LHCN-M2 (cell line): ENCODE measurements at regions not wholly inside any gene's neighbourhood (a gene's known extent, or its start where the extent isn't known, plus 50 kb on each side); places are given as distances from the start of the nearest gene placed in this dataset.
"Not testable (repeated sequence)": the region's sequence is repeated elsewhere in the genome, so short reads cannot be mapped to it uniquely, and the experiment has no call there.

Source experiments
- DNase-seq: peaks from one replicate; pipeline ENCODE4 v3.0.0-alpha.2; 2012; ENCODE audit warnings: low read depth

DNA sequence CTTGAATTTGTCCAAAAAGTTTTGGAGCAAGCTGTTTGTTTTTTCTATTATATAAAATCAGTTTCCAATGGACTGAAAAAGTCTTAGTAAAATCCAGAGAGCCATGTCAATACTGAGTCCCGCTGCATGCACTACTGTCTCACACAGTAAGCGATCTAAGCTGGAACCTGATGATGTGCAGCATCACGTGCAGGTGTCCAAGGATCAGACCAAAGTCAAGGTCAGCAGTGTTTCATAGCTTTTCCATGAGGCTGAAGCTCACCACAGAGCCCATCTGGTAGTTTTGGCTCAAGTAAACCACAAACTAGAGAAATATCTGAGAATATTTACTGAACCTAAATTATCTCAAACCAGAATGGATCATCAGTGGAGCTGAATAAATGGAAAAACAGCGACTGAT, 784.0 kb upstream of the SEMA6D start:
- DNase-seq, result no peak

DNA sequence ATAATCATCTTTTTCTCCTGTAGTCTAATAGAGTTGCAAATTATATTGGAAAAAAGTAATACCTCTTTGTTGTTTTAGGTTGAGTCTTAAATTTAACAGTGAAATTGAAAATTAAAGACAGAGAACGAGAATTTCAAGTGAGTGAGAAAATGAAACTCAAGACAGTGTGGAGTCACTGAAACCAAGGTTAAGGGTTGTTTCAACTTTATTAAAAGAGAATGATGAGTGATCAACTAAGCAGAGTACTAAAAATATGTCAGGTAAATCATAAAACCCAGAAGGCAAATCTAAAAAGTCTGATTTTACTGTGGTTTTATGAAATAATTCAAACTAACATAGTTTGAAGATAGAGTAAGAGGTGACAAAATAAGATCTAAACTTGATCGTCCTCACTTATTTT, 782.5 kb upstream of the SEMA6D start:
- no peak for DNase-seq

DNA sequence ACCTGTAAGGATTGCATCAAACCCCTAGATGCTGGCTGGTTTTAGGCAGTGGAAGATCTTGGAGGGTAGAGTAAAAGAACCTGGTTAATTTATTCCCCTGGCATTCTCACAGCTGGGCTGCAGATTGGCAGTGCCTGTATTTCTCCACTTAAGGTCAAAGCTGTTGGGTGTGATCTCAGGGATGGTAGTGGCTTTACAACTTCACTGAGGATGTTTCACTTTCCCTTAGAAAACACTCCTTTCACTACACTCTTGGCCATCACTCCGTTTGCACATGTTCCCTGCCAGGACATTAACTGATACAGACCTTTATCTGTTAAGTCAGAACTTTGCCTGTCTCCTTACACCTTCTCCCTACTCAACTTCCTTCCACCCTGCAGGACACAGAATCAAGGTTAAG, 779.1 kb upstream of the SEMA6D start:
- no peak for DNase-seq

DNA sequence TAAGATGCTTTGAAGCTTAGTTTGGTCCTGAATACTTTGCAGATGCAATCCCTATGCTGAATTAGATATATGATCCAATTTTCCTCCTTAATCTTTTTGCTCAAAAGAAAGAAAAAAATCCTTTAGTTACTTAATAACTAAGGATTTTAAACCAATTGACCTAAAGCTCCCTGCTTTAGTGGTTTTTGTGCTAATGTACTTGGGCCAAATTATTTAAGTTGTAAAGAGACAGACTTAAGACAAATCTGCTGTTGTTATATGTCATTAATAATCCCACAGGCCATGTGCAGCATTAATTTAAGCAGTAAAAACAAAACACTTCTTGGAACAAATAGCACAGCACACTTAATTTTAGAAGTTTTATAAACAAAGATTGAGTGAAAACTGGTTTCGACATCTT, 776.1 kb upstream of the SEMA6D start:
- DNase-seq, result no peak

DNA sequence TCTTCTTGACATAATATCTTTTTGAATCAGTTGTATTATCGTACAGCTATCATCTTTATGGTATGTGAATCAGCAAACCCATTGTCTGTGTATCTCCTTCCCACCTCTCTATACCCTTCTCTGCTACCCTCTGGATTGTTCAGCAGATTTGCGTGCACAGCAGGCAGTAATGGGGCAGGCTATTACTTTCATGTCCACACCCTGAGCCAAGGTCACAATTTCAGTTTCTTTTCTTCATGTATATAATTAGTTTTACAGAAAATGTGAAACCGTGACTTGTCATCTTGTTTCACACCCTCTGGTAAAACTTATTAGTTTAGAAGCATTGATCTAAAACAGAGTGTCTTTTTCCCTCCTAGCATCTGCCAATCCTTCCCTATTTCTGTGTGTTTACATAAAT, 770.4 kb upstream of the SEMA6D start:
- DNase-seq, result no peak

DNA sequence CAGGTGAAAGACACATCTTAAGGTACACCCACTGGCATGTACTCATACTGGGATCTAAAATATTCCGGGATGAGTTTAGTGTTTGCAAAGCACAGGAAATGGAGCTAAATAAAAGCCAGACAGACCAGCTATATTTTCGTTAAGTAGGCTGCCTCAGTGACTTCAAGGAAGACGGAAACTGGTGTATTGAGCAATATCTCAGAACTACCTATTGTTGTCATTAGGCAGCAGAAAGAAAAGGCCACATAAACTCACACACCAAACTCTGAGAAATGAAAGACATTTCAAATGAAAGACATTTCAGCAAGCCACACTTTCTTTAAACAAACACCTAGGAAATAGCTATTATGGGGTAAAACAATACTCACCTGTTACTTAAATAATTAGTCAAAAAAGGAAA, 761.7 kb upstream of the SEMA6D start:
- no peak for DNase-seq

DNA sequence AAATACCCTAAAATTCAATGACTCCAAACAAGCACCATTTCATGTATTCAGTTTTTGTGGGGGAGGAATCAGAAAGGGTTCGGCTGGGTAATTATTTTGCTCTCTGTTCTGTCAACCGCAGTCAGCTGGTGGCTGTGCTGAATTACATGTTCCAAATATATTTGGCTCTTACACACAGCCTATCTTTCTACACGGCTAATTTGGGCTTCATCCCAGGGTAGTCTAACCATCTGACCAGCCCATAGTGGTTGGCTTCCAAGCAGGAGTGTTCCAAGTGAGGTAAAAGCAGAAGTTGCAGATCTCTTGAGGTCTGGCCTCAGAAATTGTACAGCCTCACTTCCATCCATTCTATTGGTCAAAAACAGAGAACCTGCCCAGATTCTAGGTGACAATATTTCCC, 760.8 kb upstream of the SEMA6D start:
- DNase-seq, result no peak

DNA sequence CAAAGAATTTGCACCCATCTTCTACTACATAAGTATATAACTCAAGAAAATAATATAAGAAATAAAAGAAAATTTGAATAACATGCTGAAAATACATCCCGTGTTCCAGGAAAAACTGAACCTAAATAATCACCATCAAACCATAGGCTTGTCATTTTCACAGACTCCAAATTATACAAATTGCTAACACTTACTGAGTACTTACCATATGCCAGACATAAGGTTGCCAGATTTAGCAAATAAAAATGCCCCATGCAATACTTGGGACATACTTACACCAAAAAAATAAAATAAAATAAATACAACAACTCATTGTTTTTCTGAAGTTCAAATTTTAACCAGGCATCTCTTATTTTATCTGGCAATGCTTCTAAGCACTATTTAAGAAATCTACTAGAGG, 760.4 kb upstream of the SEMA6D start:
- no peak for DNase-seq

DNA sequence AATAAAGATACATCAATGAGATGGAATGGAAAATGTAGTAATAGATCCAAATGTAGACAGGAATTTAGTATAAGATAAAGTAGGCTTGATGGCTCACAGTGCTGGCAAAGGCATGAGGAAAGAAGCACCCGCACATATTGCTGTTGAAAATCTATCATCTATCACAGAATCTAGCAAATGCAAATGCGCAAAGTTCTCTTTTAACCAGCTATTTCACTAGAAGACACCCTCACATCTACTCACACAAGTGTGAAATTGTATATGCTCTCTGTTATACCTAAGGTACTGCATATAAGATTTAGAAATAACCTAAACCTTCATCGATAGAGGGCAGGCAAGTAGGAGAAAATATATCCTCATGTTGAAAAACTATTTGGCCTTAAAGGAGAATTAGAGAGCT, 756.7 kb upstream of the SEMA6D start:
- DNase-seq, result no peak

DNA sequence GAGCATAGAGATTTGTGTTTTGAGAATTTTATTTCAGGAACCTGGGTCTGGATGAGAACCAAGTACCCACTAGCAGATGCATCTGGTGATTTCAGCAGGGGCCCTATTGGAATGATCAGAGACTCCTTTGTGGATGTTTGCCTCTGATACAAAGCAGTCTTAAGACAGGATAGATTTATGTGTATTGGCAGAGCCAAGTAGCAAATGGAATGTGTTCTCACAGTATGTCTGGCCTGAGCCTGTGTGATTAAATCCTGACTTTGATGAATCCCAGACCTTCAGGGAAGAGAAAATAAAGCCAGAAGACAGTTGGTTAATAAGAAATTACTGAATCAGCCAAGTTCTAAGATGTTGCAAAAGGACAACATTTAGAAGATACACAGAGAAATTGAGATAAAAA, 755.5 kb upstream of the SEMA6D start:
- no peak for DNase-seq

DNA sequence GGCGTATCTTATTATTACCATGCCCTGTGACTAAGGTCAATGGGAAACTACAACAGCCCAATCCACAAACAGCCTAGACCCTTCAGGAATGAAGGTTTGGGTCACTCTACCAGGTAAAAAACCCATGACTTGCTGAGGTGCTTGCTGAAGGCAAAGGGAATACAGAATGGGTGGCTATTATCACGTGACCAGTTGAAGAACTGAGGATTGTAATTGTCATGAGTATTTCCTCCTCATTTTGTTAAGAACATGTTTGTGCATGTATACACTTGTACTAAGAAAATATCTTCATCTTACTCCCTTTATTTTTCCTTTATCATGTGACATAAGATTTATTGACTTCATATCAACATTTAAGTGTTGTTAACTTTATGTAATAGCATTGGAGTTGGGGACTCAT, 729.2 kb upstream of the SEMA6D start:
- not testable (repeated sequence) for DNase-seq

DNA sequence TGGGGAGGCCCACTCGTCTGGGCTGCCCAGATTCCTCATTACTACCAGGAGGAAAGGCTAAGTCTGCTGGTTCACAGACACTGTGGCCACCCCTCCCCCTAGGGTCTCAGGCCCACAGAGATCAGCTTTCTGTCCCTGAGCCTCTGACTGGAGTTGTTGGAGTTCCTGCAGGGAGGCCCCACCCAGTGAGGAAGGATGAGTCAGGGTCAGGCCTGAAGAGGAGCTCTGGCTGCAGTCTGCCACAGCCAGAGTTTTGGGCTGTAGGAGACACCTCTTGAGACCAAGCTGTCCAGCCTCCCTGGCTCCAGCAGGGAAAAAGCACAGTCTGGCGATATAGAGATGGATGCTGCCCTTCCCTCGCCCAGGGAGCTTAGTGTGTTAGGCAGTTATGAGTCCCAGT, 720.9 kb upstream of the SEMA6D start:
- no peak for DNase-seq

DNA sequence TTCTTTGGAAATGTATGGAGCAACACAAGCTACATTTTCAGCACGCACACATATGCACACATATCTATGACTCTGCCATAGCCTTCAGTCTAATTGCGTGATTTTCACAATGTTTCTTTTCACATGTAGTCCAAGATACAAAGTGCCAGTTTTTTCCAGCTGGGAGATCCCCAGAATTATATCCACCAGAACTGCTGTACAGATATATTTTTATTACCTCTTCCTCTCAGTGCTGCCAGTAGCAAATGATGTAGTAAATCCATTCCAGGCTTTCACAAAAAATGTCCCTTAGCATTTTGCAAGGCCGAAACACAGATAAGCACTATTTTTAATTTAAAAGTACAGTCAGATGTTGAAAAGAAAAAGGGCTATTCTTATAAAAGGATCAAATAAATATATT, 719.8 kb upstream of the SEMA6D start:
- no peak for DNase-seq

DNA sequence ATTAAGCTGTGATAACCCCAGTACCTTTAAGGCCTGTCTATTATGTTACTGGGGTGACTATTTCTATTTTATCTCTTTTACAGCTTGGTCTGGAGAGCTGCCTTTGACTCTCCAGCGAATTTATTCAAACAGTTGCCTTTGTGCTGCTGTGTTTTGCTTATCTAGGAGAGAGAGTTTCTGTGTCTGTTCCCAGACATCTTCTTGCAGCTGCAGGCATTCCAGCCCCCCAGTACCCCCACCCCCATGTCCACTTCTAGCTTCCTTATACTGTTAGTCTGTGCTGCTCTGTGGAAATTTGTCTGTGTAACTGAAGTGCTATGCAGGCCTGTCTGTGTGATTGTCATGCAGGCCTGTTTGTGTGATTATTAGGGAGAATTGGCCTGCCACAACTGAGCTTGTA, 713.7 kb upstream of the SEMA6D start:
- no peak for DNase-seq

DNA sequence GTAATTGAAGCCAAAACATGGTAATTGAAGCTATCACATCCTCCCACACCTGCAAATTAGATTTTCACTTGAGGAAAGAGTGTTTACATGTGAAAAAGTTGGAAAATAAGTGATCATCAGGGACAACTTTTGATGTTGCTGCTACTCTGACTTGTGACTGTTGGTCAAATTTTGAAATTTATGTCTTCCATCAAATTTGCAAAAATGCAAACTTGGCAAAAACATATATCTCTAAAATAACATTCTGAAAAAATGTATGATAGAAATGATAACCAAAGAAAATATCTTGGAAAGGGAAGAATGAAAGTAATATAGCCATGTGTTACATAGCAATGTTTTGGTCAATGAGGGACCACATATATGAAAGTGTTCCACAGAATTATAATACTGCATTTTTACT, 703.9 kb upstream of the SEMA6D start:
- no peak for DNase-seq

DNA sequence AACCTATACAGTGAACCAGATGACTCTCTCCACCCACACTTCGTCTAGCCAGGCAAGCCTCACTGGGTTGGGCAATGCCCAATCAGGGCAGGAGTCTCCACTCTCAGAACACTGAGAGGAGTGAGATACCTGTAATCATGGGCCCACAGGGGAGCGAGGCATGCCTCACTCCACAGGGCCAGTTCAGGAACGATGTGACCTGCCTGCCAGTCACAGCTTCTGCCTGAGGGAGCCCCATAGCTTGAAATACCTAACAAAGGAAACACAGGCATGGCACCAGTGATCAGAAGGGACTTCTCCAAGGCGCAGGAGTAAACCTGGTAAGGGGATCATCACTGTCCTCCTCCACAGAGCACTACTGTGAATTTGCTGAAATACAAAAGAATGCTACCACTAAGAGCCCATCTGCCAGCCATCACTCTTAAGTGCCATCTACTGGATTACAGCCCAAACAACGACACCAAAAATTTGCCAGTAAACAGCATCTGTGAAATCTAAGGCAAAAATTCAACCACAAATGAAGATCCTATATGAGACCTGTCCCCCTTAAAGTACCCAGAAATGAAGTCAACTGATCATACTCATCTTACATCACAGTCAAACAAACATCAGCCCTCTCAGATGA, 689.9 kb upstream of the SEMA6D start:
- no peak for DNase-seq

DNA sequence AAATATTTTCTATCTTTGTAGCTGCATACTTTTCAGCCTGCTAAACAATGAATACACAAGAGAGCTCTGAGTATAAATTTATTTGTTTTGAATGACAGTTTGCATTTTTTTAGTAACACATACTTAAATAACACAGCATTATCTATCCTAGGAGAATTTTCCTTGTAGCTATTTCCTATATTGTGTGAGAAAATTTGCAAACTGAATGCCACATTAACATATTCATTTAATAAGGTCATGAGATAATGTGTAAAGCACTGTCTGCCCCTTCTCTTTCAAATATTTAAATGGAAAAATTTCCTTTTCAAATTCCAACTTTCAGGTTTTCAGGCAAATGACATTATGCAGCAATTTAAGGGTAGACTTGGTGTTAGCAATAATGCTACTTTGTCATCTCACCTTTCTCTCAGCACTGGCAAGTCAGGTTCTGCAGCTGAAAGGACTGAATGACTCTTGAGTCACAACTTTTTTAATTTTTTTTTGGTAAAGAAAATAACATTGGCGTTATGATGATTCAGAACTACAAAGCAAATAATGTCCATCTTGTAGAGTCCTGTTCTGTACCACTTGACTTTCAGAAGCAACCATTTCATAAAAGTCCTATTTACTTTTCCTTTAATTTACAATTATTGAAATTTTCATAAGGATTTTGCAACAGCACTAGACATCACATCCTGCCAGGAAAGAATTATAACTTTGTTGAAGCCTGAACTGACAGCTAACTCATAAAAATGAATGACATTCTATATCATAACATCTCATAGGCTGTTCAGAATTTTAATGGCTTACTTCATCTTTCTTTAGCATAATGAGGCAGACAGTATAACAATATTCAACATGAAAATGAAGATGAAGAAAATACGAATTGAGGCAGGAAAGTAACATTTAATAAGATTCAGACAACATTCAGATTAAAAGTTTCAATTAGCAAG, 681.6 kb upstream of the SEMA6D start:
- no peak for DNase-seq

DNA sequence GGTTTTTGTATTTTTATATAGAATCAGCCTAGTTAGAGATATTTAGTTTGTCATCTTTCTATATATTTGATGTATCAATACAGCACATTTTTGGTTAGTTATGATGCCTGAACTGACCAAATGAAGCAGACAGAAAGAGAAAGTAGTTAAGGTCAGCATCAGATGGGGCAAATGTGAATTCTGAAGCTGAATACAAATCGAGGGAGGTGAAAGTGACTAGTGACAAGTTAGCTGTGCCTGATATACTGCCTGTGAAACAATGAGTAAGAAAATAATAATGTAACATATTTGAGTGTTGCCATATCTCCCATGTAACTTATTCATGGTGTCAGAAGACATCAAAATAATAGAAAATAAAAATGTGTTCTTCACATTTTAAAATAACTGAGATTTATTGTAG, 680.3 kb upstream of the SEMA6D start:
- DNase-seq, result no peak

DNA sequence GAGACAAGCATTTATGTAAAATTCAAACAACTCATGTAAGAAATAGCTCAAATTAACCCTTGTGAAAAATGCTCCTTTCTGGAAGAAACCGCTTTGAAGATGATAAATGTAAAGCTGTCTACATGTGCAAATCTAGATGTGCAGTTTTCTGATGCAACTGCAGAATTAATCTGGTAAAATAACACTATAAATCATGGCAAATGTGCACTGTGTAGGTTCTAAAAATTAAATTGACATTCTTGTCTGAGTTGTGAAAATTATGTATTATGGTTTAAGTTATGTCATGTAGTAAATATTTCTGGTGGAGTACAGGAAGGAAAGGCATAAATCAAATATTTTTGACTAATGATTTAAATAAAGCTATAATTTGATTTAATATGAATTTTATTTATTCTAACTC, 678.1 kb upstream of the SEMA6D start:
- DNase-seq, result no peak

DNA sequence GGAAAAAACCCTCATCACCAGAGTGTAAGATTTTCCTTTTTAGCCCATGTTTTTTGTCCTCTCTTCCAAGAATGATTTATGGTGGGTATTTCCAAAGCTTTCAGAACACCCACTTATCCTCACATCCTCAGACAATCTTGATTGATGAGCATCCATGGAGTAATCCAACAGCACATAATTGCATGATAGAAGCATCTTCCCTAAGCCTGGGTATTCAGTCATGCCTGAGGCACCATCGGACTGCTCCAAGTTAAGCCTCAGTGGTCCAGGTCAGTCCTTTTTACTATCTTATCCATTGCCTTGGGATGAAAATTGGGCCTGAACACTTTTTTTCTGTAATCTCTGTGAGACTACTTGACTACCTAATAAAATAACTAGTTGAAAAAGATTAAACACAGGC, 676.0 kb upstream of the SEMA6D start:
- DNase-seq, result no peak

DNA sequence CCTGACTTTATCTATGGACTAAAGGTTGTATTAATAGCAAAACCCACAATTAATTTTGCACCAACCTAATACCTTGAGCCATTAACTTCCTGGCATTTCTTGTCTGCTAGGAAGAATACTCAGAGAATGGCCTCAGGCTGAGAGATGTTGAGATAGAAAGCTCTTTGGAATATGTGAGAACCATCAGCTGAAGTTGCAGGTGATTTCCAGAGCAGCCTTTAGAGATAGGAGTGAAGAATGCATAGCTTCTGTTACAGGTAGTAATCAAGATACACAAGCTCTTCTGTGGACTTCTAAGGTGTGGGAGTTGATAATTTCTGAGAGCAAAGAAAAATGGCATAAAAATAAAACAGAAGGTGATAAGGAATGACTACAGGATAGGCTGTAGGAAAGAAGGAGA, 669.3 kb upstream of the SEMA6D start:
- not testable (repeated sequence) for DNase-seq

DNA sequence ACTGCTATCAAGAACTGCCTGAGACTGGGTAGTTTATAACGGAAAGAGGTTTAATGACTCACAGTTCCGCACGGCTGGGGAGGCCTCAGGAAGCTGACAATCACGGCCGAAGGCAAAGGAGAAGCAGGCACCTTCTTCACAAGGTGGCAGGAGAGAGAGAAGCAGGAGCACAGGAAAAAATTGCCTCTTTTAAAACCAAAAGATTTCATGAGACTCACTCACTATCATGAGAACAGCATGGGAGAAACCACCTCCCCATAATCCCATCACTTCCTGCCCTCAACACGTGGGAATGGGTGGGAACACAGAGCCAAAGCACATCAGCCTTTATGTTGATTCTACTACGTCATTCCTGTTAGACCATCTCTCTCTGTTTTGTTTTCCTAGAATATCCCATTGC, 650.9 kb upstream of the SEMA6D start:
- no peak for DNase-seq

DNA sequence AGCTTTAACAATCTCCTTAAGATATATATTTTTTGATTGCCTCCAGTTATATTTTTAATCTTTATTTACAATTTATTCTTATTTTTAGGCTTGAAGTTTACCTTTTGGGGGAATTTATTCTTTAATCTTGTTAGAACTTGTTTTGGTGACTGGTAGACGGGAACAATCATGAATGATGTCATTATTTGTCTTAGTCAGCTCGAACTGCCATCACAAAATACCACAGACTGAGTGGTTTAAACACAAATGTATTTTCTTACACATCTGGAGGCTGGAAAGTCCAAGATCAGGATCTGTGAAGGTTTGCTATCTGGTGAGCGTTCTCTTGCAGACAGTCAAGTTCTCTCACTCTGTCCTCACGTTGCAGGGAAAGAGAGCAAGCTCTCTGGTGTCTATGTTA, 639.5 kb upstream of the SEMA6D start:
- DNase-seq, result not testable (repeated sequence)
